Fibroblast of lung (primary cell): ENCODE measurements at regions not wholly inside any gene's neighbourhood (a gene's known extent, or its start where the extent isn't known, plus 50 kb on each side); places are given as distances from the start of the nearest gene placed in this dataset.
"Not testable (repeated sequence)": the region's sequence is repeated elsewhere in the genome, so short reads cannot be mapped to it uniquely, and the experiment has no call there.

Experiments used
- DNase-seq, 2 donors: peaks; one replicate each; pipeline versions ENCODE4 v3.0.0 to v3.0.0-alpha.2; 2010; ENCODE audit warnings: low read depth in 2 of 2
- H2AFZ ChIP-seq: 2 replicates; pipeline ENCODE4 v1.5.1; 2012; ENCODE audit warnings: low read length, control low read depth, inconsistent platforms
- H3K27ac ChIP-seq: 2 replicates; pipeline ENCODE4 v1.5.1; 2011; ENCODE audit warnings: low read length, control low read depth; ENCODE audit not compliant: insufficient read depth
- H3K27me3 ChIP-seq: 2 replicates; pipeline ENCODE4 v1.5.1; 2011; ENCODE audit warnings: mild to moderate bottlenecking, low read length; ENCODE audit not compliant: control insufficient read depth, insufficient read depth
- H3K36me3 ChIP-seq: 2 replicates; pipeline ENCODE4 v1.5.1; 2011; ENCODE audit warnings: low read length; ENCODE audit not compliant: control insufficient read depth, insufficient read depth
- H3K4me1 ChIP-seq: 2 replicates; pipeline ENCODE4 v1.5.1; 2011; ENCODE audit warnings: low read length; ENCODE audit not compliant: control insufficient read depth, insufficient read depth; ENCODE audit errors: extremely low read depth
- H3K4me2 ChIP-seq: 2 replicates; pipeline ENCODE4 v1.5.1; 2011; ENCODE audit warnings: low read length, control low read depth; ENCODE audit not compliant: insufficient read depth; ENCODE audit errors: extremely low read depth
- H3K4me3 ChIP-seq, 4 experiments: fragments of 200-600 bp in 1 of 4; sonication (generic) in 1 of 4; replicated peaks in 1 of 4; 2 replicates each; pipeline ENCODE4 v1.5.1; 2011 to 2016; ENCODE audit warnings: low read length in 4 of 4, low read depth in 3 of 4, mild to moderate bottlenecking in 3 of 4, control low read depth in 2 of 4, inconsistent platforms in 1 of 4, mixed read lengths in 1 of 4; ENCODE audit not compliant: insufficient read depth in 1 of 4; ENCODE audit errors: control extremely low read depth in 1 of 4
- H3K79me2 ChIP-seq: 2 replicates; pipeline ENCODE4 v1.5.1; 2012; ENCODE audit warnings: mild to moderate bottlenecking, low read length, inconsistent platforms; ENCODE audit not compliant: control insufficient read depth, insufficient read depth
- H3K9ac ChIP-seq: 2 replicates; pipeline ENCODE4 v1.5.1; 2011; ENCODE audit warnings: mild to moderate bottlenecking, low read length, control low read depth; ENCODE audit not compliant: insufficient read depth
- H3K9me3 ChIP-seq: 2 replicates; pipeline ENCODE4 v1.5.1; 2012; ENCODE audit warnings: low read depth, low read length; ENCODE audit not compliant: control insufficient read depth, insufficient read depth
- H4K20me1 ChIP-seq: 2 replicates; pipeline ENCODE4 v1.5.1; 2011; ENCODE audit warnings: low read length; ENCODE audit not compliant: control insufficient read depth, insufficient read depth; ENCODE audit errors: extremely low read depth
- CTCF ChIP-seq, 2 donors: IDR thresholded peaks in 1 of 2; conservative IDR thresholded peaks in 1 of 2; 1 replicate in 1 of 2; 2 replicates in 1 of 2; pipeline ENCODE4 v1.5.1; 2011 to 2012; ENCODE audit warnings: low read length in 2 of 2, control low read depth in 1 of 2, inconsistent platforms in 1 of 2, low read depth in 1 of 2, mild to moderate bottlenecking in 1 of 2
- EZH2 ChIP-seq: IDR thresholded peaks from 2 replicates; pipeline ENCODE4 v1.5.1; 2012; ENCODE audit warnings: low read length, control low read depth, mild to moderate bottlenecking; ENCODE audit errors: missing control alignments

GRCh38 chr2:109675666-109676345, 61.6 kb downstream of the SOWAHC start:
- Histone ChIP-seq H2AFZ (no peak overlapping the region), H3K79me2 (no peaks in the 10 kb centered on the region), H3K27me3 (peaks cover 4% of the 10 kb centered on the region), H3K4me2 (no peak overlapping the region), H3K9me3 (no peaks in the 10 kb centered on the region), H4K20me1 (no peaks in the 10 kb centered on the region), H3K27ac (no peak overlapping the region), H3K9ac (no peak overlapping the region), H3K36me3 (no peaks in the 10 kb centered on the region), H3K4me3 (no peak overlapping the region), H3K4me1 (no peaks in the 10 kb centered on the region)
- DNase-seq, result no peak
- no peak for TF ChIP-seq CTCF (conservative IDR thresholded peaks at IDR 0.05 in 1 of 2, IDR thresholded peaks at IDR 0.05 in 1 of 2; ENCODE audit: low read depth in 1 of 2, low read length in 2 of 2)
- no peak for TF ChIP-seq EZH2

DNA sequence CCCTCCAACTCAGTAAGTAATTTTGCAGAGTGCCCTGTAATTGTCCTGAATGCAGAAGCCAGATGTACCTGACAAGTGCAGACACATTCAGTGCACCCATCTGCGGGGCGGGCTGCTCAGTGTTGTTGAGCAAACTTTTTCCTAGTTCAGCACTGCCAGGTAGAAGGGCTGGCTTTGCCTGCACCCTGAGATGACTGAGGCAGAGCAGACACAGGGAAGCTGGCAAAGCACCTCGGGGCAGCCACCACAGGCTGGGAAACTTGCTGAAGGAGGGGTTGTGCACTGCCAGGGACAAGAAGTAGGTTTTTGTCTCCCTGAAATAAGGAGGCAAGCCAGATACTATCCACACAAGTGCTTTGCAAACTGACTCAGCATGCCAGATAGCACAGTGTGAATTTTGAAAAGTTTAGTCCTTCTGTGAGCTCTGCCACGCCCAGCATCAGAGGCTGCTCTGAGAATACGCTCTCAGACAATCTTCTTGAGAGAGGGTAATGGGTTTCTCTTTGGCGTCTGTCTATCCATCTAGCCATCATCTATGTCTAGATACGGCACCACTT, 62.3 kb downstream of the SOWAHC start:
- no peaks in the 10 kb centered on the region for H3K36me3 ChIP-seq
- no peaks in the 10 kb centered on the region for H3K4me1 ChIP-seq
- no peak for DNase-seq
- no peak overlapping the region for H3K4me3 ChIP-seq
- H3K27me3 ChIP-seq, result peaks cover 4% of the 10 kb centered on the region
- no peak for TF ChIP-seq EZH2
- no peak for TF ChIP-seq CTCF (conservative IDR thresholded peaks at IDR 0.05 in 1 of 2, IDR thresholded peaks at IDR 0.05 in 1 of 2; ENCODE audit: low read depth in 1 of 2, low read length in 2 of 2)
- H2AFZ ChIP-seq, result no peak overlapping the region
- H3K27ac ChIP-seq, result no peak overlapping the region
- H3K4me2 ChIP-seq, result no peak overlapping the region
- no peaks in the 10 kb centered on the region for H3K9me3 ChIP-seq
- H4K20me1 ChIP-seq, result no peaks in the 10 kb centered on the region
- H3K9ac ChIP-seq, result no peak overlapping the region
- H3K79me2 ChIP-seq, result no peaks in the 10 kb centered on the region

DNA sequence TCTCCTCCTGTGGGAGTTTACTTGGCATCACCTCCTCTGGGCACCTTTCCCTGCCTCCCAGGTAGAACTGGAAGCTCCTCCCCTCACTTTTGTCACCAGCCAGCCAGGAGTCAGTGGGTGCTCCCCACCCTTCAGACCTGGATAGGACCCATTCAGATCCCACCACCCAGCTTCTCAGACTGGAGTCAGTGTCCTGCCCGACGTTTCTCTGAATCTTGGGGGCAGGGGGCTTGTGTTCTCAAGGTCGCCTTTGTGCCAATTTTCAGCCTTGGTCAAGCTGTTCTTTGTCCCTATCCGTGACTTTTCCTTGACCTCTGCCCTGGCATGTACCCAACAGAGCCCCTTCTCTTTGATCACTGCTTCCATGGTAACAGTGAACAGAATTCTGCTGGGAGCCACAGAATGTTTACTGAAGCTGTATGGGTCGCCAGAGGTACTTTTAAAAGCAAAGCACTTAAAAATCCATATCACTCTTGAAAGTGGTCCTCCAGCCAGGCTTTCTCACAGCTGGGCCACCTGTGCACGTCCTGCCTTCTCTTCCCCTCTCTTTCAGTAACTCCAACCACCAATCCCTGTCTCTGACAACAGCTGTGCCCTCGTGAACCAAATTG, 63.1 kb downstream of the SOWAHC start:
- H4K20me1 ChIP-seq, H3K36me3 ChIP-seq, H3K79me2 ChIP-seq, H3K4me1 ChIP-seq, H3K4me2 ChIP-seq, H3K4me3 ChIP-seq, H2AFZ ChIP-seq, DNase-seq, H3K9me3 ChIP-seq, H3K9ac ChIP-seq, H3K27me3 ChIP-seq, H3K27ac ChIP-seq: not testable (repeated sequence)
